Testis (tissue), 2 donors: ENCODE measurements at regions not wholly inside any gene's neighbourhood (a gene's known extent, or its start where the extent isn't known, plus 50 kb on each side); places are given as distances from the start of the nearest gene placed in this dataset.

Source experiments
- CTCF ChIP-seq, 3 experiments: fragments of 450-650 bp in 2 of 3; fragments of 200-600 bp in 1 of 3; sonication (generic) in 1 of 3; IDR thresholded peaks; one replicate each; pipeline ENCODE4 v1.5.1; 2016 to 2019; ENCODE audit warnings: antibody characterized with exemption in 3 of 3, mild to moderate bottlenecking in 2 of 3, moderate library complexity in 1 of 3
- POLR2A ChIP-seq: fragments of 450-650 bp; IDR thresholded peaks from one replicate; pipeline ENCODE4 v1.6.1; 2017; ENCODE audit warnings: antibody characterized with exemption, mild to moderate bottlenecking, moderate library complexity

GRCh38 chr4:123455360-123455759 lies 58.8 kb downstream of the SPRY1 start:
- TF ChIP-seq CTCF (IDR thresholded peaks at IDR 0.05), result no peak
- no peak for TF ChIP-seq POLR2A
